HepG2 (cell line): ENCODE measurements at regions not wholly inside any gene's neighbourhood (a gene's known extent, or its start where the extent isn't known, plus 50 kb on each side); places are given as distances from the start of the nearest gene placed in this dataset.
A peak's percentile ranks its signal among the peaks of the same experiment; 100 is the strongest.

Experiments used
- ATAC-seq: fragments of 200-7000 bp; cut with Tn5 transposase; 3 replicates; pipeline ENCODE4 v1.9.1; 2020; ENCODE audit warnings: mild to moderate bottlenecking, moderate library complexity
- BruUV-seq: library from RNA; stranded (reverse); fragments of 400-500 nt; replicated peaks from 2 replicates; lab custom pipeline; 2021; lab: Mats Ljungman, UMichigan
- CTCF ChIA-PET: fragments of 300-600 bp; formaldehyde crosslinking; extraction: SDS; loops from one replicate; lab custom pipeline; 2021; ENCODE audit warnings: low total read pairs, inconsistent platforms, low intra/inter-chr PET ratio; lab: Yijun Ruan, JAX
- POLR2A ChIA-PET: fragments of 350-600 bp; sonication (Branson Sonifier 250); formaldehyde crosslinking; loops from one replicate; lab custom pipeline; 2020; ENCODE audit warnings: antibody characterized with exemption, inconsistent platforms; lab: Yijun Ruan, JAX
- DNase-seq: peaks from one replicate; pipeline ENCODE4 v3.0.0-alpha.2; 2015; ENCODE audit warnings: low spot score
- FAIRE-seq: peaks from 3 replicates; lab custom pipeline; 2011; peaks lifted over from hg19 to GRCh38; lab: Jason Lieb, UNC
- H2AFZ ChIP-seq: one replicate; pipeline ENCODE4 v1.6.1; 2011; ENCODE audit warnings: low read length, inconsistent platforms
- H3K27ac ChIP-seq: fragments of 300-600 bp; 3 replicates; pipeline ENCODE4 v1.8.0; 2011; ENCODE audit warnings: mixed run types, mild to moderate bottlenecking, mixed read lengths, low read length, inconsistent platforms; ENCODE audit not compliant: insufficient read depth; ENCODE audit errors: extremely low read length
- H3K27me3 ChIP-seq, 2 experiments: fragments of 200-600 bp in 1 of 2; 2 replicates in 1 of 2; 3 replicates in 1 of 2; pipeline versions ENCODE4 v1.6.0 to v1.8.0; 2011; ENCODE audit warnings: low read length in 2 of 2, mild to moderate bottlenecking in 2 of 2, moderate library complexity in 2 of 2, inconsistent platforms in 1 of 2; ENCODE audit not compliant: insufficient read depth in 2 of 2, control insufficient read depth in 1 of 2
- H3K36me3 ChIP-seq, 2 experiments: fragments of 200-600 bp in 1 of 2; replicated peaks in 1 of 2; 2 replicates in 1 of 2; 3 replicates in 1 of 2; pipeline versions ENCODE4 v1.5.1 to v1.8.0; 2011; ENCODE audit warnings: low read length in 2 of 2, inconsistent platforms in 1 of 2; ENCODE audit not compliant: insufficient read depth in 2 of 2, control insufficient read depth in 1 of 2
- H3K4me1 ChIP-seq: 2 replicates; pipeline ENCODE4 v1.5.1; 2012; ENCODE audit warnings: low read length, inconsistent platforms; ENCODE audit not compliant: insufficient read depth
- H3K4me2 ChIP-seq: 2 replicates; pipeline ENCODE4 v1.6.0; 2011; ENCODE audit warnings: low read depth, low read length, inconsistent platforms
- H3K4me3 ChIP-seq, 3 experiments: fragments of 200-600 bp in 1 of 3; sonication (generic), shearing (Covaris generic) in 1 of 3; replicated peaks in 1 of 3; 2 replicates each; pipeline ENCODE4 v1.5.1; 2011 to 2016; ENCODE audit warnings: low read length in 3 of 3, inconsistent platforms in 2 of 3, low read depth in 2 of 3, mild to moderate bottlenecking in 2 of 3, control low read depth in 1 of 3, mixed read lengths in 1 of 3; ENCODE audit not compliant: insufficient read depth in 1 of 3
- H3K79me2 ChIP-seq: one replicate; pipeline ENCODE4 v1.6.1; 2011; ENCODE audit warnings: low read length, inconsistent platforms; ENCODE audit not compliant: insufficient read depth
- H3K9ac ChIP-seq: 2 replicates; pipeline ENCODE4 v1.6.0; 2011; ENCODE audit warnings: mild to moderate bottlenecking, low read depth, low read length, inconsistent platforms; ENCODE audit not compliant: insufficient read depth
- H3K9me3 ChIP-seq: 2 replicates; pipeline ENCODE4 v1.5.1; 2012; ENCODE audit warnings: mild to moderate bottlenecking, low read length
- H4K20me1 ChIP-seq: 2 replicates; pipeline ENCODE4 v1.6.0; 2011; ENCODE audit warnings: inconsistent platforms, mild to moderate bottlenecking, low read length, moderate library complexity; ENCODE audit not compliant: insufficient read depth
- CBX5 ChIP-seq: sonication (generic); formaldehyde crosslinking; IDR thresholded peaks from 2 replicates; pipeline ENCODE4 v1.4.0; 2020; ENCODE audit warnings: missing genetic modification reagents, borderline replicate concordance
- CEBPG ChIP-seq: IDR thresholded peaks from 2 replicates; pipeline ENCODE4 v1.6.1; 2016
- FOSL1 ChIP-seq: sonication (generic); formaldehyde crosslinking; IDR thresholded peaks from 2 replicates; pipeline ENCODE4 v1.9.0; 2021; ENCODE audit warnings: missing genetic modification reagents, borderline replicate concordance
- JUNB ChIP-seq: sonication (generic); formaldehyde crosslinking; IDR thresholded peaks from 2 replicates; pipeline ENCODE4 v1.8.0; 2022; ENCODE audit warnings: missing genetic modification reagents, mild to moderate bottlenecking, borderline replicate concordance
- PRPF4 ChIP-seq: fragments of 200-400 bp; formaldehyde crosslinking; IDR thresholded peaks from 2 replicates; pipeline ENCODE4 v1.6.1; 2016; ENCODE audit warnings: low read length, low read depth; ENCODE audit not compliant: poor library complexity, severe bottlenecking
- SOX5 ChIP-seq: IDR thresholded peaks from 2 replicates; pipeline ENCODE4 v1.6.1; 2016; ENCODE audit warnings: borderline replicate concordance
- TCF7L2 ChIP-seq: IDR thresholded peaks from 2 replicates; pipeline ENCODE4 v1.6.1; 2011; ENCODE audit warnings: mild to moderate bottlenecking, low read depth, low read length, moderate library complexity
- TRAFD1 ChIP-seq: sonication (generic); formaldehyde crosslinking; IDR thresholded peaks from 2 replicates; pipeline ENCODE4 v1.5.1; 2020; ENCODE audit warnings: missing genetic modification reagents, mild to moderate bottlenecking, borderline replicate concordance
- ZNF441 ChIP-seq: sonication (generic); formaldehyde crosslinking; IDR thresholded peaks from 2 replicates; pipeline ENCODE4 v1.7.0; 2021; ENCODE audit warnings: missing genetic modification reagents, borderline replicate concordance
- ZNF790 ChIP-seq: sonication (generic); formaldehyde crosslinking; IDR thresholded peaks from 2 replicates; pipeline ENCODE4 v1.8.0; 2022; ENCODE audit warnings: missing genetic modification reagents, mild to moderate bottlenecking, borderline replicate concordance
- whole genome bisulfite sequencing: methylation state at CpG from one replicate; pipeline ENCODE4 v1.1.6; 2017; ENCODE audit warnings: low lambda C conversion rate; 5-methylcytosine and 5-hydroxymethylcytosine counted together
- in situ Hi-C: cut with HindIII; loops from 2 replicates; pipeline ENCODE4 v1.10.0; 2017; ENCODE audit warnings: low pct_unique_long_range_greater_than_20kb; ENCODE audit not compliant: extremely low pct_ligation_motif_present
- intact Hi-C: fragments of 100-400 bp; cut with micrococcal nuclease; formaldehyde crosslinking; loops from one replicate; pipeline ENCODE4 v1.10.0; 2022; ENCODE audit not compliant: unreplicated experiment
- TF ChIP-seq, protein P1 (sequence below): sonication (generic); formaldehyde crosslinking; IDR thresholded peaks from 2 replicates; pipeline ENCODE4 v1.5.1; 2020; ENCODE audit warnings: mild to moderate bottlenecking, missing genetic modification reagents, moderate library complexity
- TF ChIP-seq, protein P2 (sequence below): IDR thresholded peaks from 2 replicates; pipeline ENCODE4 v1.6.1; 2018; ENCODE audit warnings: missing genetic modification reagents
- TF ChIP-seq, protein P3 (sequence below): sonication (generic); formaldehyde crosslinking; IDR thresholded peaks from 2 replicates; pipeline ENCODE4 v1.5.1; 2020; ENCODE audit warnings: mild to moderate bottlenecking, moderate library complexity, missing genetic modification reagents
- TF ChIP-seq, protein P4 (sequence below): sonication (generic); formaldehyde crosslinking; IDR thresholded peaks from 2 replicates; pipeline ENCODE4 v1.5.0; 2020; ENCODE audit warnings: missing genetic modification reagents

DNA sequence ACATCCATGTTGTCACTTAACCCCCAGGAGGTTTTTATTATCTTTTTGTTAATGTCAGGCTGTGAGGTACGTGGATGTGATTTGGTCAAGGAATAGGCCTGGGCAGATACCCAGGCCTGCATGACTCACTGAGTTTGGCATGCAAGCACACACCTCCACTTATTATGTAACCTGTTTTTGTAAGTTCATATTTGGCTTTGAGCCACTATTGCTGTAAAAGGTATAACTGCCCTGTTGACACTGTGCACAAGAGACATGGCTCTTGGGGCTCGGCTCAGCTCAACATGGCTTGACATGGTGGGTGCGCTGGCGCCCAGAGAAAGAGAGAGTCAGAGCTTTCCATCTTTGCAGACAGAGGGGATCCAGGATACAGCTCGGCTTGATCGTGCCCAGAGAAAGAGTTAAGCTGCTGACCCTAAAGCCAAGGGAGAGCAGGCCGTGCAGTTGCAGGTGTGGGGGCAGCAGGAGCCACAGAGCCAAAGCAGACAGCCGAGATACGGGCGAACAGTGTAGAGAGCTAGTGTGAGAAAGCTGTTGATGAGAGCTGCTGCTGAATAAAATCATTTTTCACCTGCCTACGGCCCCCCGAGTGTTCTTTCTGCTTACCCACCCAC is 67.9 kb upstream of the UNC13C start:
- FAIRE-seq (peak; percentile 40), DNase-seq (peak; percentile 59), ATAC-seq (no peak)
- no peaks in the 10 kb centered on the region for H3K79me2 ChIP-seq
- no peak overlapping the region for H3K4me3 ChIP-seq
- no peaks in the 10 kb centered on the region for H3K9me3 ChIP-seq
- no peaks in the 10 kb centered on the region for H4K20me1 ChIP-seq
- BruUV-seq: no TSS peak
- H3K27ac ChIP-seq: no peak overlapping the region
- CTCF ChIA-PET: no interaction called here
- WGBS: 90% methylated on average over 11 of the region's 12 CpGs
- POLR2A ChIA-PET: interaction anchor here (1.2 to 1.3 kb wide), 2 partner anchors 17 to 79 kb away, joined by 4 to 5 read pairs; no protein-coding TSS in a partner anchor
- H3K4me1 ChIP-seq: peaks cover 19% of the 10 kb centered on the region
- no peaks in the 10 kb centered on the region for H3K27me3 ChIP-seq
- in situ Hi-C loops (no loop called here), intact Hi-C loops (no loop called here)
- H3K4me2 ChIP-seq: no peak overlapping the region
- H2AFZ ChIP-seq: no peak overlapping the region
- H3K9ac ChIP-seq: no peak overlapping the region
- no peaks in the 10 kb centered on the region for H3K36me3 ChIP-seq
- 0 out of 2 replicates have a peak, but pooled peaks have one; percentile 22 for TF ChIP-seq ZNF441 (CRISPR knock-in tag)
- TF ChIP-seq JUNB: peak; percentile 50; the same call in 1 of the 2 replicates
- TF ChIP-seq TCF7L2: no peak
- TF ChIP-seq, protein P1, sequence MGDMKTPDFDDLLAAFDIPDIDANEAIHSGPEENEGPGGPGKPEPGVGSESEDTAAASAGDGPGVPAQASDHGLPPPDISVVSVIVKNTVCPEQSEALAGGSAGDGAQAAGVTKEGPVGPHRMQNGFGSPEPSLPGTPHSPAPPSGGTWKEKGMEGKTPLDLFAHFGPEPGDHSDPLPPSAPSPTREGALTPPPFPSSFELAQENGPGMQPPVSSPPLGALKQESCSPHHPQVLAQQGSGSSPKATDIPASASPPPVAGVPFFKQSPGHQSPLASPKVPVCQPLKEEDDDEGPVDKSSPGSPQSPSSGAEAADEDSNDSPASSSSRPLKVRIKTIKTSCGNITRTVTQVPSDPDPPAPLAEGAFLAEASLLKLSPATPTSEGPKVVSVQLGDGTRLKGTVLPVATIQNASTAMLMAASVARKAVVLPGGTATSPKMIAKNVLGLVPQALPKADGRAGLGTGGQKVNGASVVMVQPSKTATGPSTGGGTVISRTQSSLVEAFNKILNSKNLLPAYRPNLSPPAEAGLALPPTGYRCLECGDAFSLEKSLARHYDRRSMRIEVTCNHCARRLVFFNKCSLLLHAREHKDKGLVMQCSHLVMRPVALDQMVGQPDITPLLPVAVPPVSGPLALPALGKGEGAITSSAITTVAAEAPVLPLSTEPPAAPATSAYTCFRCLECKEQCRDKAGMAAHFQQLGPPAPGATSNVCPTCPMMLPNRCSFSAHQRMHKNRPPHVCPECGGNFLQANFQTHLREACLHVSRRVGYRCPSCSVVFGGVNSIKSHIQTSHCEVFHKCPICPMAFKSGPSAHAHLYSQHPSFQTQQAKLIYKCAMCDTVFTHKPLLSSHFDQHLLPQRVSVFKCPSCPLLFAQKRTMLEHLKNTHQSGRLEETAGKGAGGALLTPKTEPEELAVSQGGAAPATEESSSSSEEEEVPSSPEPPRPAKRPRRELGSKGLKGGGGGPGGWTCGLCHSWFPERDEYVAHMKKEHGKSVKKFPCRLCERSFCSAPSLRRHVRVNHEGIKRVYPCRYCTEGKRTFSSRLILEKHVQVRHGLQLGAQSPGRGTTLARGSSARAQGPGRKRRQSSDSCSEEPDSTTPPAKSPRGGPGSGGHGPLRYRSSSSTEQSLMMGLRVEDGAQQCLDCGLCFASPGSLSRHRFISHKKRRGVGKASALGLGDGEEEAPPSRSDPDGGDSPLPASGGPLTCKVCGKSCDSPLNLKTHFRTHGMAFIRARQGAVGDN (CRISPR knock-in tag): peak; percentile 64
- TF ChIP-seq TRAFD1 (CRISPR knock-in tag): no peak
- TF ChIP-seq CBX5 (CRISPR knock-in tag): peak; percentile 46; the same call in 1 of the 2 replicates
- peak; percentile 67; the same call in 1 of the 2 replicates for TF ChIP-seq FOSL1 (CRISPR knock-in tag)
- TF ChIP-seq, protein P2, sequence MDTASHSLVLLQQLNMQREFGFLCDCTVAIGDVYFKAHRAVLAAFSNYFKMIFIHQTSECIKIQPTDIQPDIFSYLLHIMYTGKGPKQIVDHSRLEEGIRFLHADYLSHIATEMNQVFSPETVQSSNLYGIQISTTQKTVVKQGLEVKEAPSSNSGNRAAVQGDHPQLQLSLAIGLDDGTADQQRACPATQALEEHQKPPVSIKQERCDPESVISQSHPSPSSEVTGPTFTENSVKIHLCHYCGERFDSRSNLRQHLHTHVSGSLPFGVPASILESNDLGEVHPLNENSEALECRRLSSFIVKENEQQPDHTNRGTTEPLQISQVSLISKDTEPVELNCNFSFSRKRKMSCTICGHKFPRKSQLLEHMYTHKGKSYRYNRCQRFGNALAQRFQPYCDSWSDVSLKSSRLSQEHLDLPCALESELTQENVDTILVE: 0 out of 2 replicates have a peak, but pooled peaks have one; percentile 39
- no peak for TF ChIP-seq ZNF790 (CRISPR knock-in tag)
- peak; percentile 30; the same call in 1 of the 2 replicates for TF ChIP-seq CEBPG (CRISPR knock-in tag)
- TF ChIP-seq, protein P3, sequence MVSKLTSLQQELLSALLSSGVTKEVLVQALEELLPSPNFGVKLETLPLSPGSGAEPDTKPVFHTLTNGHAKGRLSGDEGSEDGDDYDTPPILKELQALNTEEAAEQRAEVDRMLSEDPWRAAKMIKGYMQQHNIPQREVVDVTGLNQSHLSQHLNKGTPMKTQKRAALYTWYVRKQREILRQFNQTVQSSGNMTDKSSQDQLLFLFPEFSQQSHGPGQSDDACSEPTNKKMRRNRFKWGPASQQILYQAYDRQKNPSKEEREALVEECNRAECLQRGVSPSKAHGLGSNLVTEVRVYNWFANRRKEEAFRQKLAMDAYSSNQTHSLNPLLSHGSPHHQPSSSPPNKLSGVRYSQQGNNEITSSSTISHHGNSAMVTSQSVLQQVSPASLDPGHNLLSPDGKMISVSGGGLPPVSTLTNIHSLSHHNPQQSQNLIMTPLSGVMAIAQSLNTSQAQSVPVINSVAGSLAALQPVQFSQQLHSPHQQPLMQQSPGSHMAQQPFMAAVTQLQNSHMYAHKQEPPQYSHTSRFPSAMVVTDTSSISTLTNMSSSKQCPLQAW (CRISPR knock-in tag): peak; percentile 57; the same call in 1 of the 2 replicates
- peak; percentile 57; the same call in 1 of the 2 replicates for TF ChIP-seq SOX5 (CRISPR knock-in tag)
- TF ChIP-seq PRPF4: no peak
- TF ChIP-seq, protein P4, sequence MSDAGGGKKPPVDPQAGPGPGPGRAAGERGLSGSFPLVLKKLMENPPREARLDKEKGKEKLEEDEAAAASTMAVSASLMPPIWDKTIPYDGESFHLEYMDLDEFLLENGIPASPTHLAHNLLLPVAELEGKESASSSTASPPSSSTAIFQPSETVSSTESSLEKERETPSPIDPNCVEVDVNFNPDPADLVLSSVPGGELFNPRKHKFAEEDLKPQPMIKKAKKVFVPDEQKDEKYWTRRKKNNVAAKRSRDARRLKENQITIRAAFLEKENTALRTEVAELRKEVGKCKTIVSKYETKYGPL (CRISPR knock-in tag): 0 out of 2 replicates have a peak, but pooled peaks have one; percentile 65
